GM19240 (cell line): ENCODE measurements at regions not wholly inside any gene's neighbourhood (a gene's known extent, or its start where the extent isn't known, plus 50 kb on each side); places are given as distances from the start of the nearest gene placed in this dataset.
"Not testable (repeated sequence)": the region's sequence is repeated elsewhere in the genome, so short reads cannot be mapped to it uniquely, and the experiment has no call there.

Experiments used
- DNase-seq: peaks from one replicate; pipeline ENCODE4 v3.0.0; 2011; ENCODE audit warnings: low spot score; ENCODE audit not compliant: insufficient read length

DNA sequence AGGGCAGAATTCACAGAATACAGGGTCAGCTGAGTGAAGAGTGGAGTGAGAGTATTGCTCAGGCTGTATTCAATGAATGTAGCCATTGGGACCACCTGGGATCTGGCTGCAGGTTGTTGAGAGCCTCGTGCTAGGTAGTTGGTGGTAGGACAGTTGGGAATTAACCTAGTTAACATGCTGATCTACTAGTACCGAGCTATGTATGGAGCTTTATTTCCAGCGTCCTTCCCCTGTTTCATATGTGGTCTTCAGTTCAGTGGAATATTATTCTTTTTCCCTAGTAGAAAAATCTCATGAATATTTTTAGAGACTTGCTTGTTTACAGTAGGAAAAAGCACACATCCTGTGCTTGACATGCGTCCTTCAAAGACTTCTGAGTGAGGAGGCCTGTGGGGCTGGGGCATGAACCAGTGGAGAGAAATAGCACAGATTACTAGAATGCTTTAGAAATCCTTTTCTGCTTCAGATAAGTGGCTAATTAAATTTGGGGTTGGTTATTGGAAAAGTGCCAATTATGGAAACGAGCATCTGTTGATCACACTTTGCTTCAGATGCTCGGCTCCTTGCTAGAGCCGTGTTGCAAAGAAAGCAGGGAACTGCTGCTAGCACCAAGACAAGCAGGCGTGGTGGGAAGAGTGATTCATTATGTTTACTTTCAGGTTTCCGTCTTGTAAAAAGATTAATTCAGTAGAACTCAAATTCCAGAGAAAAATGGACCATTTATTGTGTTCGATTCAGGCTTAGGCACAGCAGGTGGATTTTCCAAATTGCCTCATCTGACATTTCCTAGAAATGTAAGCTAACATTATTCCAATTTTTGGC, 53.6 kb downstream of the ARF6 start:
- DNase-seq = no peak

DNA sequence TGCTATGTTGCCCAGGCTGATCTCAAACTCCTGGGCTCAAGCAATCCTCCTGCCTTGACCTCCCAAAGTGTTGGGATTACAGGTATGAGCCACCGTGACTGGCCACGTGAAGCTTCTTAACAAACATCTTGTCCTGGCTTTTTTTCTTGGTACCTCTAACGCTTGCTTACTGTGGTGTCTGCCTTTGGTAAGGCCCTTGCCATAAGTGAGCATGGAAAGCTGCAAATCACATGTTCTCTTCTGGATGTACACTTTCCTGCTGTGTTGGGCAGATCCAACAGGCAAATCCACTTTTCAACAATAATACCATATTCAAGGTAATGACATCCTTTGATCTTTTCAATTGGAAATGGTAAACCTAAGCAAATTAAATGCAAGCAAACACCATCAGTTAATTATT, 54.6 kb downstream of the ARF6 start:
- no peak for DNase-seq

DNA sequence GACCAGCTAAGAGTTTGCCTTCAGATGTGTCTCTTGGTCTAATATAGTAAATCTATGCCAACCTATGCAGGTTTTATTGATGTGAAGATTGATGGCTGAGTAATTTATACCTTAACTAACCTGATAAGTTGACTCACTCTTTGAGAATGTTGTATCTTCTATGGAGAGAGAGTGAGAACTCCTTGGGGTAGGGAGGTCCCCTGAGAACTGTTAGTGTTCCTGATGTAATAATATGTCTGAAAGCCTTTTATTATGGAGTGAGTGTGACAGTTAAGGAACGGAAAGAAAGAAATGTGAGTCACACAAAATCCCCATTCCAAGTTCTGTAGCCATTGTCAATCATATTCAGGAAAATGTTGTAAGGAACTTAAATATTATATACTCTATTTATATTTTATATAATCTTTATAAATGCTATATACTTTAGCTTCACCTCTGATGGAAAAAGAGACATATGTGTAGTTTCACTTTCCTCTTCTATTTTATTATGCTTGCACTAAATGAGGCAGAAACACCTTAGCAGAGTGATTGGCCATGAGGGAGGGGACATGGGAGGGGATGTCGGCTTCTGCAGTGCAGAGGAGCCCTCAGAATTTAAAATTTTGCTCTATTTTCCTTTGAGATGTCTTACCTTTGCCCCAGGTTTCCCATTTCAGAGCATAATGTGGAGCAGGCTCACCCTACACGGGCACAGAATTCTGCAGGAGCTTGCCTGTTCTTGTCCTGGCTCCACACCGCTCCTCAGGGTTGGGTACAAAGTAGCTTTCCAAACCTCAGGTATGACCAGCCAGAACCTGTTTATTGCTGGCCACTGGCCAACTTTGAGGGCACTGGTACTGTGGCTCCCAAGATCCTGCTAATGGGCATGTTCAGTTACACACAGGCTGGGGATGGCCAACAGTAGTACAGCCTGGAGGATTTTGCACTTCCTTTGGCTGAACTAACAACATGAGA, 57.7 kb downstream of the ARF6 start:
- no peak for DNase-seq

DNA sequence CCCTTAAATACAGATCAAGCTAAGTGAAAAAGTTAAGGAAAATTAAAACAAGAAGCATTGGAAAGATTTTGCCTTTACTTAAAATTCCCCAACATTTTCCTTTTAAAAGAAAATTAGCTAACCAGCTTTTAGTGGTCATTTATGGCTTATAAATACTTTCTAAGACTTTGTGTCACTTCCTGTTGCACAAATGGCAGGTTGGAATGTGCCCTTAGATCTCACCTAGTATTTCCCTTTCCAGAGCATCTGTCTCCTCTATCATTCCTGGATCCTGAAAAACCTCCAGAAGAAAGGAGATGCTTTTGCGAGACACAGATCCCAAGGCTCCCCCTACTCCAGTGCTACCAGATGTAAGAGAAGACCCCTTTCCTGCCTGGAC, 58.3 kb downstream of the ARF6 start:
- no peak for DNase-seq

DNA sequence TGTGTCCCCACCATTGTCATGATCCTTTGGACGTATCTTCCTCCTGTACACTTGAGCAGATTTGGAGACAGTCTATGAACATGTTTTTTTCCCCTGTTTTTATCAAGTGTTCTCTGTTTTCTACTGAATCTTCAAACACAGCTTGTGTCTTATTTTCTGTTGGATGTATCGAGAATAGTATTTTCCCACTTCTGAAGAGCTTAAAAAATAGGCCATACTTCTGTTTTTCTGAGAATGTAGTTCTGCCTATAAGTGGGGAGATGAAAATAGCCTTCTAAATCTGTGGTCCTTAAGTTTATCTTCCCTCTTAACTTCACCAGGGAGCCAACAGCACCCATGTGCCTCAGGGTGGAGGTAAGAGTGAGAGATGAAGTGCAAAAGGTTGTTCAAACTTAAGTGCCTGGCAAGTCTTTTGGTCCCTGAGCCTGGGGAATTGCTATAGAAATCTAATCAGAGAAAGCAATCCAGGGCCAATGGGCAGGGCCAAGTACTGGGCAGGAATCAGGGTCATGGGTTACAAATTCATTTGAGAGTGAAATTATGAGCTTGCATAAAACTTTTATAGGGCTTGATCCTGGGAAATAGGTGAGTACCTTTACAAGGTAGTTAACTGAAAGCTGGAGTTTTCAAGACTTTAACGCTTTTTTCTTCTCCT, 58.9 kb downstream of the ARF6 start:
- DNase-seq = no peak

DNA sequence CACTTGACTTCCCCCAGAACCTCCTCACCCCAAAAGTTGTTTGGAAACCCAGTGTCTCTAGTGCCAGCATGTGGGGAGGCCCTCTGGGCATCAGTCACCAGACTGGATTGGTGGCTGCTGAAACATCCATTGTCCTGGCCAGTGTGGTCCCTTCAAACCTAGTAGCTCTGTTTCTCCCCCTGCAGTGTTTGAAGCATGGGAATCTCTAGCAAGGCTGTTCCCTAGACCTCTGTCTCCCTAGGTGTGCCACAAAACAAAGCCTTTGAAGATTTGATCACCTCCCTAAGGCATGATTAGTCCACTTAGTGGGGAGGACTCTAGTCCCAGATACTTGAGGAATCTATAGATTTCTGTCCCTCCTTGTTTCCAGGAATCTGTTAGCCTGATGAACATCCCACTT, 60.3 kb downstream of the ARF6 start:
- DNase-seq = no peak

DNA sequence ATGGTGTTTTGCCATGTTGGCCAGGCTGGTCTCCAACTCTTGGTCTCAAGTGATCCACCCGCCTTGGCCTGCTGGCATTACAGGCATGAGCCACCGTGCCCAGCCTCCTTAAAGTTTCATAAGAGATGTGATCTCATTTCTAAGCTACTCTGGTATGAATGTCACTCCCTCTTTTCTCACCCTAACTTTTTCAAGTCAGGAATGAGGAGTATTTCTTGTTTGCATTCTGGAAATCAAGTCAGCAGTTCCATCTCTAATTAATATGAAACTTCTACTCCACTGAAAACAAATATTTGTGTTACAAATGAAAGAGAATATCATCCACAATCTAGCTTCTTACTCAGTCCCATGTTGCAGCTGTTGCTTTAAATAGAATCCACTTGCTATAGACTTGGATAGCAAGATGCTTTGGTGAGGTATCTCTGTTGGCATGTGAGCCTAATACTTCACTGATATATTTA, 61.3 kb downstream of the ARF6 start:
- DNase-seq = no peak

DNA sequence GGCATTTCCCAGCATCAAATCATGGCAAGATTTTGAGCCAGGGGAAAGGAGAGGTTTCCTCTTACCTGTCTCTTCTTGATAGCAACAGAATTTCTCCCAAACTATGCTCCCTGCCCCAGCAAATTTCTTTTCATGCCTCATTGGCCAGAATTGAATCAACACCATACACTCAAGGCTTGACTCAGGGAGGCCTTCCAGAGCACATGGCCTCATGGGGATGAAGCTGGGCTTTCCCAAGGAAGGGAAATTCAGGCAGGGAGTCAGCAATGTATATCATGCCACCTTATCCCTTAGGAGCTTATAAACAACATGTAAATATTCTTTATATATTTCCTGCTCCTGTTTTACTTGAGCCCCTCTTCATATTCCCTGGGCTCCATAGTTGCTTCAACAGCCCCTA, 62.1 kb downstream of the ARF6 start:
- DNase-seq = no peak

DNA sequence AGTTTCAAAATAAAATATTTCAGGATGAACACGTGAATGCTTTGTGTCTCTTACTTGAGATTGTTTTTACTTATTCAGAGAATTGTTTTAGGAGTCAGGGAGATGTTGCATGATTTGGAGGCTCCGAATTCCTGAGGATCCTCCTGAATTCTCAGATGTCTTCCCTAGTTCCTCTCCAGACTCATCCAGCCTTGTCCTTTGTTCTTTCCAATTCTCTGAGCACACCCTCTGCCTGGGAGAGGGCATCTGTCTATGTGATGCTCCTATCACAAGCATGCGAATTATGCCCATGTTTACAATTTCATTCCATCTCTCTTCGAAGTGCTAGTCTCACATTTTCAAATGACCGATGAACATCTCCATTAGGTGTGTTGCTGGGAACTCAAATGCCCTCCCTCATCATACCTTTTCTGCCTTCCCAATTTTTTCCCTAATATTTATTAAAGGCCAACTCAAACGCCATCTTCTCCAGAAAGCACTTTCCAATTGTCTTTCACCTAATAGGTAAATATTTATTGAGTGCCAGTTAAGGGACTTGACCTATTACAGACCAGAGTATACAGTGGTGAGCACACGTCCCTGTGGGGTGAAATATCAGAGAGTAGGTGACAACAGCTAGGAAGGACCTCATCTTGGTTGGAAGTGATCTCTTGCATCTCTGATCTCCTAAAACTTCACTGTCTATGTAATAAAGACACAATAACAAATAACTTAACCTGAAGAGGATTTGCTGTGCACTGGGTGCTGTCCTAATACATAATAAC, 64.4 kb downstream of the ARF6 start:
- no peak for DNase-seq

DNA sequence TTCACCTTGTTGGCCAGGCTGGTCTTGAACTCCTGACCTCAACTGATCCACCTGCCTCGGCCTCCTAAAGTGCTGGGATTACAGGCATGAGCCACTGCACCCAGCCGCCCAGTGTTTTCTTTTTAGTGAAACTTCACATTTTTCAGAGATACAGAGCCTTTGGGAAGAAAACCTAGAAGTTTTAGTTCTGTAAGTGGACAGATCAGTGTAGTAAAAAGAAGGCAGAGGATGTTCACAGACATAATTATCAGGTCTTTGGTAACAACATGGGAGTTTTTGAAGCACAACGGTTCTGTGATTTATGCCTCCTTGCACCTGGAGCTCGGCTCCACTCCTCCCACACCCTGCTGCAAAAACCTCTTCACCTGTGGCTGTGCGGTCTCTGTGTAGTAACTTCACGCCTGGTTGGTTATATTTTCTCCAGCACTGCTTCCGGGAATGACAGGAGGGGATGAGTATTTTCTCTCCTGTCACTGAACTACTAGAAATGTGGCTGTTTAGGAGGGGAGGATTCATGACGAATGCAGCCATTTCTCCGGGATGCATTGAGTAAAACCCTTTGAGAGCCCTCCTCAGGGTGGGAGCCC, 67.0 kb downstream of the ARF6 start:
- no peak for DNase-seq

DNA sequence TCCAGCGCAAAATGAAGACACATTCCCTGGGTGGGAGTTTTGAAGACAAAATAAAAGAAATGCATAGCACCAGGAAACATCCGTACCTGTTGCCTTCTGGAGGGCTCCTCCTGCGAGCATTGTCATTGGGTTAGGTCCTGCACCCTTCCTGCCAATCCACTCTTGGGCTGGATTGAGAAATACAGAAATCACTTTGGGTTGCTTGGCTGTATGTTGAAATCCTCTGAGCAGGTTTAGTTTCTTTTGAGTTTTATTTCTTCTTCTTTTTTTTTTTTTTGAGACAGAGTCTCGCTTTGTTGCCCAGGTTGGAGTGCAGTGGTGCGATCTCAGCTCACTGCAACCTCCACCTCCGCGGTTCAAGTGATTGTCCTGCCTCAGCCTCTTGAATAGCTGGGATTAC, 67.6 kb downstream of the ARF6 start:
- DNase-seq = no peak

DNA sequence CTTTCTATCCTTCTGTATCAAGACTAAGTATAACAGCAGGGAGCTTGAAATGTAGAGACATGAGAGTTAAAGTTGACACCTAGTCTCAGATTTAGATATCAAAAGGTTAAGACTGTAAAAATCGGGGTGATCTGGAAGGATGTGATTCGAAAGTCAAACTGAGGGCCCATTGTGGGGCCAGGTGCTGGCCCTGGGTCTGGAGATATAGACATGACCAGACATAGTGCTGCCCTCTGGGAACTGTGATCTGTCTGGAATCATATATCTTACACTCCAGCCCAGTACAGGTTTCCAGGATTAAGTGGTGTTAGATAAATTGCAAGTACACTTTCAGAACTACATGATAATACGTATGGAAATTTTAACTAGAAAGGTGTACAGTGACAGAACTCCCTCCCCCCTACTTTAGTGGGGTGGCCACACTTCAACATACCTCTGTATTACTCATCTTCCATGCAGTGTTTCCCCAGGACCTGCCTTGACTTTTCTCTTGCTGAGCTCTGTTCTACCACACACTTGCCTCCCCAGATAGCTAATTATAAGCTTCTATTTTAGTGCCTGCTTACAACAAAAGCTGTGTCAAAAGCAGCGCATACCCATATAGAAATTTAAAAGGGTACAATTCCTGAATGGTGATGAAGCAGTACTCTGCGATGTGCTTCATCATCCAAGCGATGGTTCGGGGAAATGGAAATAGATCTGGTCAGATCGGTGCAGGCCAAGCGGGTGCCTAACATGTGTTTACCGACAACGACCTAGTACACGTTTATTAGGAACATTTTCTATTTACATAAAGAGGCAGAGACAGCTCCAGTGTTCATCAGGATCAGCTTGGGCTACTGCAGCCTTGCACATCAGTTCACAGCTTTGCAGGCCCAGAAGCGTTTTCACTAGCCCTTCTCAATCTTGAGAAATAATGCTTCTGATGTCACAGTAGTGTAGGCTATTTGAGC, 68.7 kb downstream of the ARF6 start:
- DNase-seq = no peak

DNA sequence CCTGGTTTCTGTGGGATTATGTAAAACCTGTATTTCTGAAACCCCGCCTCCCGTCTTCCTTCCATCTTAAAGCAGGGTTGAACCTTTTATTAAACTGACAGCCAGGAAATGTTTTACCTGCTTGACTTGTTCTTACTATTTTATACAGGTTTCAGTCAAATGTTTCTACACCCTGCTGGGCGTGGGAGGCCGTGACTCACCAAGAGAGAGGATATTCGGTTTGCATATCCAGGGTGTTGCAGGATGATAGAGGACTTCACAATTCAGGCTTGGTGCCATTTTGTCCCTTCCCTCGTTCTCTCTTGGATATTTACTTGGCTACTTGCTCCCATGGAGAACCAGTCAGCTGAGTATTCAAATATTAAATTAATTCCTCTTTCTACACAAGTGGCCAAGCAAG, 69.7 kb downstream of the ARF6 start:
- DNase-seq = no peak

DNA sequence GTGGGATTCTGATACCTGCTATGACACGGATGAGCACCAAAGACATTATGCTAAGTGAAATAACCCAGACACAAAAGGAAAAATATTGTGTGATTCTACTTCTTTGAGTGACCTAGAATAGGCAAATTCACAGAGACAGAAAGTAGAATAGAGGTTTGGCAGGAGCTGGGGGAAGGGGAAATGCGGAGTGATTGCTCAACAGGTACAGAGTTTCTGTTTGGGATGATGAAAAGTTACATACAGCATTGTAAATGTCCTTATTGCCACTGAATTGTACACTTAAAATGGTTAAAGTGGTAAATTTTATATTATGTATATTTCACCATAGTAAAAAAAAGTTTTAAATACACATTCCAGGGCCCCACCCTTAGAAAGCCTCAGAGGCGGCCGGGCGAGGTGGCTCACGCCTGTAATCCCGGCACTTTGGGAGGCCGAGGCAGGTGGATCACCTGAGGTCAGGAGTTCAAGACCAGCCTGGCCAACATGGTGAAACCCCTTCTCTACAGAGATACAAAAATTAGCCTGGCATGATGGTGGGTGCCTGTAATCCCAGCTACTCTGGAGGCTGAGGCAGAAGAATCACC, 72.3 kb downstream of the ARF6 start:
- DNase-seq = not testable (repeated sequence)

DNA sequence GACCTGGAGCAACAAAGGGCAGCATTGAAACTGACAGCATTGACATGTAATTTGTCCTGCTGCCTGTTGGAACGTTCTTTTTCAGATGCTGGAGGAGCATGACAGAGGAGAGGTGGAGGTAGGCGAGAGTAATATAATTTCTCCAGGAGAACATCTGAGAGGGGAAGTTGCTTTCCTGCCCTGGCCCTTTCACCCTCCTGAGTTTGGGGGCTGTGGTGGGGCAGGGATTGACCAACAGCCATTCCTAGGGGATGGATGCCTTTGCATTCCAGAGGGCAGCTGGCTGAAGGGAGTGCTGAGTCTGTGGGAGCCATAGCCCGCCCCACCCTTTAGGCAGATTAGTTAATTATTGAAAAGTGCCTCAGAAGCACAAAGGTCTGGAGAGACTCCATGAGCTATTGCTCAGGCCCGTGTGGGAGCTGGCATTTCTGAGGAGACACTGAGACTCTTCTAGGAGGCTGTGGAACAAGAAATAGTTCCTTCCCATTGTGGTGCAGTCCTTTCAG, 73.5 kb downstream of the ARF6 start:
- DNase-seq = no peak

DNA sequence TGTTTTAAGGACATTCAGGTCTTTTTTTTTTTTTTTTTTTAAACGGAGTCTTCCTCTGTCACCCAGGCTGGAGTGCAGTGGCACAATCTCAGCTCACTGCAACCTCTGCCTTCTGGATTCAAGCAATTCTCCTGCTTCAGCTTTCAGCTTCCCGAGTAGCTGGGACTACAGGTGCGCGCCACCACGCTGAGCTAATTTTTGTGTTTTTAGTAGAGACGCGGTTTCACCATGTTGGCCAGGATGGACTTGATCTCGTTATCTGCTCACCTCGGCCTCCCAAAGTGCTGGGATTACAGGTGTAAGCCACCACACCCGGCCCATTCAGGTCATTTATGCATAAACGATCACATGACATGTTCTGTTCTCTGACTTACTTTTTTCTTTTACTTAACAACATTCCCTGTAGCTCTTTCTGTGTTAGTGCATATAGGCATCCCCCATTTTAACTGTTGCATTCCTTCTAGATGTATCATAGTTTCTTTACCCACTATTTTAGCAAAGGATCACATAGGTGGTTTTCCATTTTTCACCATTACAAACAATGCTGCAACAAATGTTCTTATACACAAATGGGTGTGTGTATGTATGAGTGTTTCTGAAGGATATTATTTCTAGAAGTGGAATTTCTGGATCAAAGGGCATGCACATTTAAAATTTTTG, 74.2 kb downstream of the ARF6 start:
- DNase-seq = no peak

DNA sequence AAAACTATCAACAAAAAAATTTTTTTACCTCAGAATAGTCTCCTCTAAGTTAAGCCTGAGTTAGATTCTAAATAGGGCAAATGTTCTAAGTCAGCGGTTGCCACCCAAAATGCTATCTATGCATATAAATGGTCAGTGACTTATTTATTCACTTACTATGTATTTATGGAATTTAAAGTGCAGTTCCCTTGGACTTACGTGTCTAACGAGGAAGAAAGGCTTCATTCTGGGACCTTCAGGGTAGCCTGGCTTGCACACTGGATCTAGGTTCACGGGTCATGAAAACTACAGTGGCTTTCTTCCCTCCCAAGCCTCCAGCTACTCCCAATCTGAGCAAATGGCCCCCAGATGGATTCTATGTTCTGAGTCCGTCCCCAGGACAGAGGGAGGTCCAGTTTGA, 77.1 kb downstream of the ARF6 start:
- DNase-seq = no peak

DNA sequence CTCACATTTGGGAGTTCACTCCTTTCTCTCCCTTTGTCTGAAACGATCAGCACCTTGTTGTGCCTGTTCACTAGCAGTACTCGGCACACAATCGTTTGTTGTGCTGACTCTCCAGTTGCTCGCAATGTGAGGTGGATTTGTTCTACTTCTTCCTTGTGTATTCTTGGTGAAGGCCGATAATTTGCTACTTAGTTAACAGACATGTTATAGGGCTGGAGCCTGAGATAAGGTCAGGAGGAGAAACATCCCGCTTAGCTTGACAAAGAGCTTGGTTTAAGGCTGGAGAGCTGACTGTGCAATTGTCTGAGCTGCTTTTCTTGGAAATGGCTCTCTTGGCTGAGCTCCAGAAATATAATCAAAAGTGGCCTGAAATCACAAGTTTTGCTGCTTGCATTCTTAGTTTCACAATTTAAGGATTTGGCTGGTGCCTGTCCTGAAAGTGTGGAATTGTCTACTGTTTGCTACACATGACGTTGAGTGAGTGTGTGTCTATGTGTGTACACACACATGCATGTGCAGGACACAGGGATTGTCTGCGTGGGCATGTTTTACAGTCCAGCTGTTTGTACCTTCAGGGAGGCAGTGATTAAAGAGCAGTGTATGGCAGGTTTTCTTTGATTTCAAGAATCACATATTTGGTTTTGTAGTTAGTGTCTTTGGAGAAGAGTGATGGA, 77.7 kb downstream of the ARF6 start:
- no peak for DNase-seq
